Common myeloid progenitor, CD34-positive (primary cell): ENCODE measurements at regions not wholly inside any gene's neighbourhood (a gene's known extent, or its start where the extent isn't known, plus 50 kb on each side); places are given as distances from the start of the nearest gene placed in this dataset.
A peak's percentile ranks its signal among the peaks of the same experiment; 100 is the strongest.

ENCODE experiments used
- CTCF ChIA-PET: fragments of 350-600 bp; sonication (Branson Sonifier 250); formaldehyde crosslinking; loops from one replicate; lab custom pipeline; 2021; ENCODE audit warnings: antibody characterized with exemption; lab: Charles Lee
- POLR2A ChIA-PET: fragments of 350-600 bp; sonication (Branson Sonifier 250); formaldehyde crosslinking; loops from one replicate; lab custom pipeline; 2021; ENCODE audit warnings: antibody characterized with exemption; lab: Charles Lee
- DNase-seq, 3 donors: peaks; one replicate each; pipeline versions ENCODE4 v3.0.0 to v3.0.0-alpha.2; 2013
- H3K27ac ChIP-seq, 2 experiments: 1 replicate in 1 of 2; 2 replicates in 1 of 2; pipeline ENCODE4 v1.7.0; 2013; ENCODE audit warnings: inconsistent platforms in 2 of 2, low read length in 2 of 2, mild to moderate bottlenecking in 2 of 2, low read depth in 1 of 2, moderate library complexity in 1 of 2; ENCODE audit not compliant: severe bottlenecking in 2 of 2, insufficient read depth in 1 of 2, poor library complexity in 1 of 2
- H3K27me3 ChIP-seq, 5 experiments: replicated peaks in 2 of 5; 1 replicate in 3 of 5; 2 replicates in 2 of 5; pipeline versions ENCODE4 v1.6.1 to v1.7.0; 2013; ENCODE audit warnings: low read length in 4 of 5, mild to moderate bottlenecking in 2 of 5, moderate library complexity in 2 of 5, inconsistent platforms in 1 of 5; ENCODE audit not compliant: insufficient read depth in 5 of 5, control insufficient read depth in 4 of 5
- H3K36me3 ChIP-seq, 4 experiments: 1 replicate in 2 of 4; 2 replicates in 2 of 4; pipeline versions ENCODE4 v1.6.1 to v1.7.0; 2013; ENCODE audit warnings: low read length in 3 of 4, control low read depth in 1 of 4, mild to moderate bottlenecking in 1 of 4; ENCODE audit not compliant: control insufficient read depth in 4 of 4, insufficient read depth in 4 of 4
- H3K4me1 ChIP-seq, 4 experiments: 1 replicate in 3 of 4; 2 replicates in 1 of 4; pipeline versions ENCODE4 v1.6.1 to v1.7.1; 2013; ENCODE audit warnings: low read length in 3 of 4, mild to moderate bottlenecking in 3 of 4, control low read depth in 1 of 4, inconsistent platforms in 1 of 4, moderate library complexity in 1 of 4; ENCODE audit not compliant: control insufficient read depth in 4 of 4, insufficient read depth in 4 of 4; ENCODE audit errors: control extremely low read depth in 1 of 4
- H3K4me3 ChIP-seq, 7 experiments: 1 replicate in 4 of 7; 2 replicates in 3 of 7; pipeline versions ENCODE4 v1.5.1 to v1.7.0; 2013; ENCODE audit warnings: mild to moderate bottlenecking in 7 of 7, low read length in 6 of 7, moderate library complexity in 6 of 7, inconsistent platforms in 2 of 7, low read depth in 2 of 7, control low read depth in 1 of 7; ENCODE audit not compliant: insufficient read depth in 4 of 7, control insufficient read depth in 1 of 7; ENCODE audit errors: extremely low read depth in 1 of 7
- H3K9me3 ChIP-seq, 5 experiments: 1 replicate in 4 of 5; 2 replicates in 1 of 5; pipeline versions ENCODE4 v1.6.1 to v1.7.1; 2013; ENCODE audit warnings: low read length in 4 of 5, mild to moderate bottlenecking in 2 of 5, inconsistent platforms in 1 of 5, low read depth in 1 of 5, moderate library complexity in 1 of 5; ENCODE audit not compliant: control insufficient read depth in 4 of 5, insufficient read depth in 2 of 5; ENCODE audit errors: control extremely low read depth in 1 of 5
- WGBS: methylation state at CpG from one replicate; pipeline ENCODE4 v1.1.5; 2013; ENCODE audit not compliant: insufficient coverage; 5-methylcytosine and 5-hydroxymethylcytosine counted together

GRCh38 chr6:28732052-28732451 lies 191.7 kb downstream of the TRIM27 start:
- H3K27me3 ChIP-seq = peaks cover 42 to 96% (median 63%) of the 10 kb centered on the region in 5 experiments

GRCh38 chr6:28734443-28734959 lies 189.3 kb downstream of the TRIM27 start:
- 23% methylated on average over 12 of the region's 15 CpGs for WGBS
- no peak for DNase-seq
- peaks cover 0 to under 1% (median 0%) of the 10 kb centered on the region in 4 experiments for H3K4me1 ChIP-seq
- peaks cover 5 to 51% (median 39%) of the 10 kb centered on the region in 5 experiments for H3K9me3 ChIP-seq
- H3K36me3 ChIP-seq = no peaks in the 10 kb centered on the region
- H3K27me3 ChIP-seq = peaks cover 38 to 100% (median 74%) of the 10 kb centered on the region in 5 experiments
- POLR2A ChIA-PET = no interaction called here
- H3K27ac ChIP-seq = no peak overlapping the region
- H3K4me3 ChIP-seq = no peak overlapping the region
- CTCF ChIA-PET = no interaction called here

More at GRCh38 chr6:28732052-28732451, 191.7 kb downstream of the TRIM27 start:
- peaks cover 8 to 39% (median 23%) of the 10 kb centered on the region in 5 experiments for H3K9me3 ChIP-seq
- ChIA-PET POLR2A (no interaction called here), CTCF (no interaction called here)
- DNase-seq = no peak
- no peak overlapping the region for H3K4me3 ChIP-seq
- WGBS = 52% methylated on average over 5 of the region's 5 CpGs
- H3K27ac ChIP-seq = no peak overlapping the region
- peaks cover 0 to 6% (median 3%) of the 10 kb centered on the region in 4 experiments for H3K4me1 ChIP-seq
- no peaks in the 10 kb centered on the region for H3K36me3 ChIP-seq

- CTCF ChIA-PET = no interaction called here
- DNase-seq = no peak
- POLR2A ChIA-PET = no interaction called here
- WGBS = no CpG with 5 or more reads among the region's 2 CpGs
- no peak overlapping the region for H3K4me3 ChIP-seq
- peaks cover 36 to 99% (median 70%) of the 10 kb centered on the region in 5 experiments for H3K27me3 ChIP-seq
- H3K27ac ChIP-seq = no peak overlapping the region
- H3K9me3 ChIP-seq = peaks cover 5 to 45% (median 34%) of the 10 kb centered on the region in 5 experiments
- H3K4me1 ChIP-seq = no peaks in the 10 kb centered on the region
- H3K36me3 ChIP-seq = no peaks in the 10 kb centered on the region
Measured at GRCh38 chr6:28736121-28736520, 187.7 kb downstream of the TRIM27 start.

- DNase-seq = no peak
- POLR2A ChIA-PET = no interaction called here
- Histone ChIP-seq H3K27me3 (peaks cover 29 to 97% (median 66%) of the 10 kb centered on the region in 5 experiments), H3K4me1 (no peaks in the 10 kb centered on the region), H3K9me3 (peaks cover 7 to 36% (median 28%) of the 10 kb centered on the region in 5 experiments), H3K36me3 (no peaks in the 10 kb centered on the region), H3K27ac (no peak overlapping the region), H3K4me3 (no peak overlapping the region)
- 13% methylated on average over 10 of the region's 17 CpGs for WGBS
- CTCF ChIA-PET = no interaction called here
Measured at GRCh38 chr6:28737750-28738395, 185.9 kb downstream of the TRIM27 start.

- CTCF ChIA-PET = no interaction called here
- Histone ChIP-seq H3K27me3 (peaks cover 29 to 96% (median 67%) of the 10 kb centered on the region in 5 experiments), H3K4me3 (no peak overlapping the region)
Measured at GRCh38 chr6:28738396-28738765, 185.4 kb downstream of the TRIM27 start.

GRCh38 chr6:28741363-28741762 lies 182.4 kb downstream of the TRIM27 start:
- Histone ChIP-seq H3K4me1 (no peaks in the 10 kb centered on the region), H3K27ac (no peak overlapping the region), H3K27me3 (peaks cover 19 to 94% (median 57%) of the 10 kb centered on the region in 5 experiments), H3K36me3 (no peaks in the 10 kb centered on the region), H3K4me3 (no peak overlapping the region), H3K9me3 (peaks cover 3 to 20% (median 18%) of the 10 kb centered on the region in 5 experiments)
- DNase-seq = no peak
- POLR2A ChIA-PET = no interaction called here
- CTCF ChIA-PET = interaction anchor here (1.5 kb wide), 1 partner anchor 12 kb away, joined by 4 read pairs; no protein-coding TSS in a partner anchor
- WGBS = 73% methylated on average over 1 of the region's 3 CpGs

More at GRCh38 chr6:28738396-28738765, 185.4 kb downstream of the TRIM27 start:
- 2% methylated on average over 14 of the region's 16 CpGs for WGBS
- Histone ChIP-seq H3K9me3 (peaks cover 3 to 36% (median 29%) of the 10 kb centered on the region in 5 experiments), H3K27ac (no peak overlapping the region), H3K4me1 (no peaks in the 10 kb centered on the region), H3K36me3 (no peaks in the 10 kb centered on the region)
- POLR2A ChIA-PET = no interaction called here
- DNase-seq = peak in 2 of 3 donors; percentile 24 to 33

- 11% methylated on average over 14 of the region's 19 CpGs for WGBS
- POLR2A ChIA-PET = no interaction called here
- Histone ChIP-seq H3K4me3 (no peak overlapping the region), H3K36me3 (no peaks in the 10 kb centered on the region), H3K9me3 (peaks cover 2 to 15% (median 10%) of the 10 kb centered on the region in 5 experiments), H3K27me3 (peaks cover 18 to 94% (median 55%) of the 10 kb centered on the region in 5 experiments), H3K27ac (no peak overlapping the region), H3K4me1 (no peaks in the 10 kb centered on the region)
- peak in 1 of 3 donors; percentile 12 for DNase-seq
- CTCF ChIA-PET = no interaction called here
Measured at GRCh38 chr6:28742668-28743270, 181.0 kb downstream of the TRIM27 start.
